Activated T-helper 1 cell treated with Interleukin-2 at 50 U/mL for 16 hours (primary cell): ENCODE measurements at regions not wholly inside any gene's neighbourhood (a gene's known extent, or its start where the extent isn't known, plus 50 kb on each side); places are given as distances from the start of the nearest gene placed in this dataset.
"Not testable (repeated sequence)": the region's sequence is repeated elsewhere in the genome, so short reads cannot be mapped to it uniquely, and the experiment has no call there.

ENCODE experiments used
- DNase-seq: peaks from one replicate; pipeline ENCODE4 v3.0.0-alpha.2; 2020; ENCODE audit warnings: low read depth

DNA sequence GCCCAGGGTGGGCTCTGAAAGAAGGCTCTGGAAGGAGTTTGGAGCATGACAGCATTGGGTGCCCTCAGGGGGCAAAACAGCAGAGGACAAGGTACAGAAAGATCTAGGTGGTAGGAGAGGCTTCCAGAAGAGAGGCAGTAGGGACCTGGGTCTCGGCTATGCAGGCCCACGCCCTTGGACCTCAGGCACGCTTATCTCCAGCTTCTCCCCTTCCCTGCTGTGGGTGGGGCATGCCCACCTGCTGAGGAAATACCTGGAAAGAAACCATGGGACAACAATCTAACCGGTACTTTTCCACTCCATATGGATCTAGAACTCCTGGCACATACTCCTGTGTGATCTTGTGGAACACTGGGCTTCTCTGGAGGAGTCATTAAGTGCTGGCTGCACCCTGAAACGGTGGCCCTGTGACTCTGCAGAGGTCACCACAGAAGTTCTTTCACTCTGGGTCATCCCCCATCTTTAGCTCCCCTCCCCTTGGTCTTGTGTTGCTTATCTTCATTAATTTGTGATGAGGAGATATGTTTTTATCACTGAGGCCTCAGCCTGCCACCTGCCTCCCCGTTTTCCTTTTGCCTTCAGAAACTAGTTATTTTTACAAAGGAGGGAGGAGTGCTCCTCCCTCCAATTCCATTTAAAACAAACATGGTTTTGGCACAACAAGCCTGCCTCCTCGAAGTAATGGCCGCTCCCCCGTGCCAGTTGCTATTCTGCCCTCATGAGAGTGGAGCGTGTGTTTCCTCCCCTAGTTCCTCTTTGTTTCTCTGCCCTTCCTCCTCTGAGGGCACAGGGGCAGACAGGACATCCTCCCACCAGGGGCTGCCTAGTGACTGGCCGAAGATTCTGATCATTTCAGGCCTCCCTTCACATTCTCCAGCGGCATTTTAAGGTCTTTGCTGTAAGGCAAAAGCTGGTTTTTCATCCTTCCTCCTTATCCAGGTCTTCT lies 78.0 kb upstream of the ATP5PO start:
- DNase-seq, result no peak

DNA sequence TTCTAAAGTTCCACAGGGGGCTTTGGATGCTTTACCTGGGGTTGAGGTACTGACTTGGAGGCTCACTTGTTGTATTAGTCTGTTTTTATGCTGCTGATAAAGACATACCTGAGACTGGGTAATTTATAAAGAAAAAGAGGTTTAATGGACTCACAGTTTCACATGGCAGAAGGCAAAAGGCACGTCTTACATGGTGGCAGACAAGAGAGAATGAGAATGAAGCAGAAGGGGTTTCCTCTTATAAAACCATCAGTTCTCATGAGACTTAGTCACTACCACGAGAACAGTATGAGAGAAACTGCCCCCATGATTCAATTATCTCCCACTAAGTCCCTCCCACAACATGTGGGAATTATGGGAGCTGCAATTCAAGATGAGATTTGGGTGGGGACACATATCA lies 76.8 kb upstream of the ATP5PO start:
- not testable (repeated sequence) for DNase-seq

DNA sequence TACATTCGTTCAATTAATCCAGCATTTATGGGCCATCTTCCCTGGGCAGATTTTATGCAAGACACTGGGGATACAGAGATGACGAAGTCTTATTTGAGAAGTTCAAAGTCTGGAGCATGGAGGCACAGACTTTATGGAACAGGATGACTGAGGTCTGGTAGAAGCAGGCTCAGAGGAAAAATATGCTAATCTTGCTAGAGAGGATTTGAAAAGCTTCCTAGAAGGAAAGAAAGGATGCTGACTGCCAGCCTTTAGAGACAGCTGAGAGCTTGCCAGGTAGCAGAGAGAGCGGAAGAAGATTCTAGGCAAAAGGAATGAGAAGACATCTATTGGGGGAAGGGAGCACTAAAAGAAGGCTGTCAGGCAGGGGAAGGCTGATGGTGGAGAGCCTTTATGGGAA lies 75.5 kb upstream of the ATP5PO start:
- no peak for DNase-seq

DNA sequence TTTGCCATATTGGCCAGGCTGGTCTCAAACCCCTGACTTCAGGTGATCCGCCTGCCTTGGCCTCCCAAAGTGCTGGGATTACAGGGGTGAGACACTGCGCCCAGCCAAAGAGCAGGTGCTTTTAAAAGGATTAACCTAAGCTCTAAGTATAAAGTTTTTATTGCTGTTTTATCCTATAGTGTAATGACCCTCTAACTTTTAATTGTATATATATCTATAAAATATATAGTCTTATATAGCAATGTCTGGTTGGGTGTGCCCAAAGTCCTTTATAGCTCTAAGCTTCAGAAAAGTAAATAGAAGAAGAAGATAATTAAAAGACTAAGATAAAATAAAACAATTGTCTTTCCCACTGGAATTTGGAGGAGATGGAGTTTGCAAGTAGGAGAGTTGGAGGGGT lies 73.8 kb upstream of the ATP5PO start:
- DNase-seq, result no peak

DNA sequence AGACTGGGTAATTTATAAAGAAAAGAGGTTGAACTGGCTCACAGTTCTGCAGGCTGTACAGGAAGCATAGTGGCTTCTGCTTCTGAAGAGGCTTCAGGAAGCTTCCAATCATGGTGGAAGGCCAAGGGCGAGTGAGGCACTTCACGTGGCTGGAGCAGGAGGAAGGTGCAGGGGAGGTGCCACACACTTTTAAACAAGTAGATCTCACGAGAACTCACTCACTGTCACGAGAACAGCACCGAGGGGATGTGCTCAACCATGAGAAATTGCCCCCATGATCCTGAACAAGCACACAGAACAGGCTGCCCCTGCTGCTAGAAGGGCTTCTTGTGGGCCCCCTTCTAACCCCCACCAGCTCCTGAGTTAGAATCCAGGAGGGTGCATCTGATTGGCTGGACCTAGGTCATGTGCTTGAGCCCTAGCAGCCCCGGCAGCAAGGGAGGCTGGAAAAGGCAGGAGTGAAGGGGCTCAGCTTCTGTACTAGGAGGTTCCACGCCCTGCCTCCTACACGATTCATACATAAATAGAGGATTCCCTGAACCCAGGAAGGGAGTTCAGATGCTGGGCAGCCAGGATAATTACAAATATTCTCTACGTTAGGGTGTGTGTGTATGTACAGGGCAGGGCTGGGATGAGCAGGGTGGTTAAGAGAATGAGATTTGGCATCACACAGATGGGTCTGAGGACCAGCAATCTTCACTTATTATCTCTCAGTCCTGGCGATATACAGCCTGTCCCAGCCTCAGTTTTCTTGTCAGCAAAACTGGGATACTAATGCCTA lies 72.8 kb upstream of the ATP5PO start:
- no peak for DNase-seq

DNA sequence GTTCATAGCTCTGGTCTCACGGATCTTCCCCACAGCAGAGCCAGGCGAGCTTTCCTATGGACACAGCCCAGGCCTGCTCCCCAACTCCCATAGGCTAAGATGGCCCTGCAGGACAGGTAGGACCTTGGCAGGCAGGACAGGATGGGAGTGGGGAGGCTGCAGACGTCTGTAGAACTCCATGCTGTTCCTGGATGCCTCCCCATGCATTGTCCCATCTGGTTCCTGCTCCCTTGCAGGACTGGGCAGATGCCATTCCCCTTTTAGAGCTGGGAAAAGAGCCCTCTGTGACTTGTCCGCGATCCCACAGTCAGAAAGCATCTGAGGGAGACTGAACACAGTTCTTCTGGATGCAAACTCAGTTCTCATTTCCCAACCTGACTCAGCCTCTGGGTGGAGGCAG lies 71.9 kb upstream of the ATP5PO start:
- no peak for DNase-seq

DNA sequence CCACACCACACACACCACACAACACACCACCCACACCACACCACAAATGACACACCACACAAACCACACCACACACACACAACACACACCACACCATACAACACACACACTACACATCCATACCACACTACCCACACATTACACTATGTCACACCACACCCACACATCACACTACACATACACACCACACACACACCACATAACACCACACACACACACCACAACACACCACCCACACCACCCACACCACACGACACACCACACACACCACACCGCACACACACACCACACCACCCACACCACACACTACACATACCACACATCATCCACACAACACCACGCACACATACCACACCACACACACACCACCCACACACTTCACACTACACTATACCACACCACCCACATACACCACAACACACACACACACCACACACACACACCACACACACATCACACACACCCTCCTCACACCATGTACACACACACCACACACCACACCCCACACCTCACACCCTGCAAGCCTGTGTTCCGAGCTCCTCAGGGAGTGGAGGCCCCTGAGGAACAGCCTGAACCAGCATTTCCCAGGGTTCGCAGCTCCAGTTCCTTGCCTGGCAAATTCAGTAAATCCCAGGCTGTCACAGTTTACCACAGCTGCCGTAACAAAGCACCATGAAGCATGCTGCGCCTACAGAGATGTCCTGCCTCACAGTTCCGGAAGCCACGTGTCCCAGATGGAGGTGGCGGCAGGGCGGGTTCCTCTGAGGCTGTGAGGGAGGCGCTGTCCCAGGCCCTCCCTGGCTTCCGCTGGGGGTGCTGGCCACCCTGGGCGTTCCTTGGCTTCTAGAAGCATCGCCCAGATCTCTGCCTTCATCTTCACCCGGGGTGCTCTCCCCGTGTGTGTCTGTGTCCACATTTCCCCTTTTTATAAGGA lies 69.8 kb upstream of the ATP5PO start:
- no peak for DNase-seq

DNA sequence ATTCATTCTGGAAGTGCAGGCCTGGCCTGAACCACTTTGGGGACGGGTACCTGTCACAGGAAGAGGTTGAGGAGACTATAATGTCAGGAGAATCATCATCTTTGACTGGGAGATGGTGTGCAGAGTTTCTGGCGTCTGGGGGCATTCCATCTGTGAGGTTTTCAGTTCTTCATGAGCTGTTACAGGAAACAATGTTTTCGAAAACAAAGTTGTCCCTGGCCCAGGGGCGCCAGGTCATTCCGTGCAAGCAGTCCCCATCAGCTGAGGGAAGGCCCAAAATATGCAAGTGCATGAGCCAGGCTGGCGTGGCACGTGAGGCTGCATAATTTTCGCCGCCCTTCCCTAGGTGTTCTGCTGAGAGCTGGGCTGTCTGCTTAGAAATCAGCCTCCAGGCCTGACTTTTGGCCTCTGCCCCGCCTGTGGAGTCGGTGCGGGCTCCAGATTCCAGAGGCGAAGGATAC lies 68.4 kb upstream of the ATP5PO start:
- no peak for DNase-seq

DNA sequence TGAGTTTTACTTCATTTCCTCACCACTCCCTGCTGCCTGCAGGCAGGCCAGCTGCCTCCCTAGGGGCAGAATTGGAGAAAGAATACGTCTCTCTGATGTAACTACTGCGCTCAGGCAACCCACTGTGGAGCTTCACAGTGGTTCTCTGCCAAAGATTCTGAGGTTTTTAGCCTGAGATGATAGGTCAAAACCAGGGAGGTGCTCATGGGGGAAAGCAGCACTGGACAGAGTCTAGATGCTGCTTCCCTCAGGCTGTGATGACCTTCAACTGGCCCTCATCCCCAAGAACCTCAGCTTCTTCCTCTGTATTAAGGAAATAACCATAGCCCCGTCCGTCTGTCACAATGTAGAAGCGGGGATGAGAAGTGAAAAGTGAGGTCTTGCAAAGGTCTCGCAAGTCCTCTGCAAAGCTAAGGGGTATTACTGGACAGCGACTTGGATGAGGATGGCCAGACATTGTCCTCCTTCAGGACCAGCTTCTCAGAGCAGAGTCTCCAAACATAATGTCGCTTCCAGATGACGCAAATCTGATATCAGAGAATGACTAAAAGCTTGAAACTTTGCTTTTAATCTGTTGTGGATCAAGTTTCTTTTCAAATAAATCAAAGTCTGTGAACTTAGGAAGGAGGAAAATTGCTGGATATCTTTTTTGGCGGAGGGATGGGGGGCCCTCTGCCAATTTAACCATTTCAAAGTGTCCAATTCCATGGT lies 65.9 kb upstream of the ATP5PO start:
- DNase-seq, result no peak

DNA sequence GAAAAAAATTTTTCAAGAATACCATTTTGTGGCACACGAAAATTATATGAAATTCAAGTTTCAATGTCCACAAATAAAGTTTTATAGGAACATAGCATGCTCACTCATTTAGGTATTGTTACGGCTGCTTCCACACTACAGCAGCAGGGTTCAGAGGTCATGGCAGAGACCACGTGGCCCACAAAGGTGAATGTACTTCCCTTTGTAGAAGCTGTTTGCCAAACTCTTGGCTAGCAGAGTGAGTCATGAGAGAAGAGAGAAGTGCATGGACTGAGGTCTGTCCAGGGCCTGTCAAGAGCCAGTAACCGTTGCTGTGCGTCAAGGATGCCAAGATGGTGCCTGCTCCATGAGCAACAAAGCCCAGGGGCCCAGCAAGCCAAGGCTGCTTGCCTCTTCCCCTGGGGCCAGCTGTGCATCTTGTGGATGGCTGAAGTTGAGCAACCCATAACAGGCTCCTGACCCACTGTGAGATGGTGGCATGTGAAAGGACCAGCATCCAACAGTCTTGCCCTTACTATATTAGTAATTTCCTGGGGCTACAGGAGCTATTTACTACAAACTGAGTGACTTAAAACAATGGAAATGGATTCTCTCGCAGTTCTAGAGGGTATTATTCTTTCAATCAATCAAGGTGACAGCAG lies 64.8 kb upstream of the ATP5PO start:
- no peak for DNase-seq

DNA sequence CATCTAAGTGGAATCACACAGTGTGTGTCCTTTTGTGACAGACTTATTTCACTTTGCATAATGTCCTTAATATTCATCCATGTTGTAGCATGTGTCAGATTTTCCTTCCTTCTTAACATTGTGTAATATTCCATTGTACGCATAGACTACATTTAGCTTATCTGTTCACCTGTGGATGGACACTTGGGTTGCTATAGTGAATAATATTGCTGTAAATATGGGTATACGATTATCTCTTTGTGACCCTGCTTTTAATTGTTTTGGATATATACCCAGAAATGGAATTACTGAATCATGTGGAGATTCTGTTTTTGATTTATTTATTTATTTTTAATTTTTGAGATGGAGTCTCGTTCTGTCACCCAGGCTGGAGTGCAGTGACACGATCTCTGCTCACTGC lies 63.0 kb upstream of the ATP5PO start:
- DNase-seq, result no peak

DNA sequence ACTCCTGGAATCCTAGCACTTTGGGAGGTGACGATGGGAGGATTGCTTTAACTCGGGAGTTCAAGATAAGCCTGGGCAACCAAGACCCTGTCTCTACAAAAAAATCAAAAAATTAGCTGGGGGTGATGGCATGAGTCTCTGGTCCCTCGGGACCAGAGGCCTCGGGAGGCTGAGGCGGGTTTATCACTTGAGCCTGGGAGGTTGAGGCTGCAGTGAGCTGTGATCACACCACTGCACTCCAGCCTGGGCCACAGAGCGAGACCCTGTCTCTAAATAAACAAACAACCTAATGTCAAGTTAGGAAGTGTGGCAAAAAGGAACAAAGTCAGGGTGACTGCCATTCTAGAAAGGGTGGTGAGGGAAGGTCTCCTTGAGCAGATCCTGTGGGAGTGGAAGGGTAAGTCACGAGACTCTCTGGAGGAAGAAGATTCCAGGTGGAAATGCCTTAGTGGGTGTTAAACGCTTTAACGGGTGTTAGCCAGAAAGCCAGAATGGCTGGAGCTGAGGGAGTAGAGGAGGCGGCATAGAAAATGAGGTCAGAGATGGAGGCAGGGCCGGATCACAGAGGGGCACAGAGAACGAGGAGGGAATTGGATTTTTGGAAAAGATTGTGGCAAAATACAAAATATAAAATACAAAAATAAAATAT lies 62.2 kb upstream of the ATP5PO start:
- no peak for DNase-seq

DNA sequence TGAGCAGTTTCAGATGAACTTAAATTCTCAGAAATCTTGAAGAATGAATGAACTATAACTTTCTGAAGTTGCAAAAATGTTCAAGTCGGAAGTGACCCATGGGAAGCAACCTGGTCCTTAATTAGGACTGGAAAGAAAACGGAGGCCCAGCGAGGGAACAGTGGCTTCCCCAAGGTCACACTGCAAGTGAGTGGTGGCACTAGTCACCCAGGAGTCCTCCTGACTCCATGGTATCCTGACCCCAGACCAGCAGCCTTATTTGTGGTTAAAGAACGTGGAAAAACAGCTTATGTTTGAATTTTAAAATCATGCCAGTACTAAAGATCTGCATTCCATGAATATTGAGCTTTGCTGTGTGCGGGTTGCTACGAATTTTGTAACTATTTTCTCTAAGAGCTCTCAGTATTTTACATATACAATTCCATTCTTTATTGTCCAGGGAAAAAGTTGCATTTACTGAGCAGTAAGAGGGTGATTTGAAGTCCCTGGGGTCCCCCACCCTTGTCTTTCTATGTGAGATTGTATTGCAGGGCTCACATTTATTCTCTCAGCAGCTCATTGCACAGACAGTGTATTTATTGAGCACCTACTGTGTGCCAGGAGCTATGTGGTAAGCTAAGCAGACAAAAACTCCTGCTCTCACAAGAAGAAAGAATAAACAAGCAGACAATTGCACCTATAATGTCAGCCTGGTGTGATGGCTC lies 61.6 kb upstream of the ATP5PO start:
- DNase-seq, result no peak

DNA sequence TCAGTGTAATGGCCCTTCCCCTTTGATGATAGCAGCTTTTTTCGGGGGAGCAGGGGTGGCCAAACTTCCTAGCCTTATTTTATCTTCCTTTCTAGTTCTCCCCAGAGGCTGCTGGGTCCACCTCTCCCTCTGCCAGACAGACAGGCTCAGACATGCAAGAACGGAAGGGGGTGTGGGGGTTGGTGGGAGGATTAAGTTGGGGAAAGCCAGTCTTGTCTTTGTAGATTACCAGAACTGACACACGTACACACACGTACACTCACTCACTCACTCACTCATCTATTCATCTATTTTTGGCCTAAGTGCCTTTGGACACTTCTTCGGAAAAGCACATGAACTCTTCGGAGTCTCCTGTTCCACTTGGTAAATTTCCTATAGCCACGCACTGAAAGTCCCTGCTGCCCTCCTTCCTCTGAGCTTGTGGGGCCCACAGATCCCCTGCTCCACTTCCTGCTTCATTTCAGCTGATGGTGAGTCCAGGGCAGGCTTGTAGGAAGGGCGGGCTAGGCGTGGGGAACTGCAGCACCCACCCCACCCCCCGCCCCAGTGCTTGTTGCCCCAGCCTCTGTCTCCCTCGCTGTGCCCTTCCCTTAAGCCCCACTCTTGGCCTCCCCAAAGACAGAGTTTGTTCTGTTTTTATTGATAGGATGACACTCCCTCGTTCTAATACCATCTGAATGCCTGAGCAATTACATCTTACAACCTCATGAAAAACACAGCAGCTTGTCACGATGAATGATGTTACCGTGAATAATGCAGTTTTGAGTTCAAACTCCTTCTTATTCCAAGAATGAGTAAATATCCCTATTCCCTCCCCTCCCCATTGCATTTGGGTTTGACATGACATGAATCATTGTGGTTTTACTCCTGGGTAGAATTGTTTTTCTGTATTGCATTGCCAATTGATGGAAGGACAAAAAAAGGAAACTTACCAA lies 60.7 kb upstream of the ATP5PO start:
- DNase-seq, result peak; percentile 12

DNA sequence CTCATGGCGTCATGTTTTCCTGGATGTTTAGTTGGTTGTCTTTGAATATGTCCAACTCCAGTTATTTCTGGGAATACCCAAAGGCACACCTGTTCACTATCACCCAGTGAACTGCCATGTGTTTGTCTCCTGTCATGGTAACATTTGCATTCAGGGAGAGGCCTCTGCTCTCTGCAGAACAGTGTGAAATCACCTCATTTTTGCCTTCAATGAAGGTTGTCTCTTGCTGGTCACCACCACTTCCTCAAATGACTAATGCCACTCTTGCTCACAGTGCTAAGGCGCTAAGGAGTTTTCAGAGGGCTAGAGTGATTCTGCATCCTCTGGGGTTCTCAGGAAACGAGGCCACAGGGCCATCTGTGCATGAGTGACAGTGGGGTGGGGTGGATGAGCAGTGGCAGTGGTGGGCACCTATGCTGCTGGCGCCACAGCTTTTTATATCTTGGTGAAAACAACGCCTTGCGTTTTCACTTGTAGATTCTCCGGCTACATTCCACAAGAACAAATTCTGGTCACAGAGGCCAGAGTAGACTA lies 60.0 kb upstream of the ATP5PO start:
- peak; percentile 43 for DNase-seq

DNA sequence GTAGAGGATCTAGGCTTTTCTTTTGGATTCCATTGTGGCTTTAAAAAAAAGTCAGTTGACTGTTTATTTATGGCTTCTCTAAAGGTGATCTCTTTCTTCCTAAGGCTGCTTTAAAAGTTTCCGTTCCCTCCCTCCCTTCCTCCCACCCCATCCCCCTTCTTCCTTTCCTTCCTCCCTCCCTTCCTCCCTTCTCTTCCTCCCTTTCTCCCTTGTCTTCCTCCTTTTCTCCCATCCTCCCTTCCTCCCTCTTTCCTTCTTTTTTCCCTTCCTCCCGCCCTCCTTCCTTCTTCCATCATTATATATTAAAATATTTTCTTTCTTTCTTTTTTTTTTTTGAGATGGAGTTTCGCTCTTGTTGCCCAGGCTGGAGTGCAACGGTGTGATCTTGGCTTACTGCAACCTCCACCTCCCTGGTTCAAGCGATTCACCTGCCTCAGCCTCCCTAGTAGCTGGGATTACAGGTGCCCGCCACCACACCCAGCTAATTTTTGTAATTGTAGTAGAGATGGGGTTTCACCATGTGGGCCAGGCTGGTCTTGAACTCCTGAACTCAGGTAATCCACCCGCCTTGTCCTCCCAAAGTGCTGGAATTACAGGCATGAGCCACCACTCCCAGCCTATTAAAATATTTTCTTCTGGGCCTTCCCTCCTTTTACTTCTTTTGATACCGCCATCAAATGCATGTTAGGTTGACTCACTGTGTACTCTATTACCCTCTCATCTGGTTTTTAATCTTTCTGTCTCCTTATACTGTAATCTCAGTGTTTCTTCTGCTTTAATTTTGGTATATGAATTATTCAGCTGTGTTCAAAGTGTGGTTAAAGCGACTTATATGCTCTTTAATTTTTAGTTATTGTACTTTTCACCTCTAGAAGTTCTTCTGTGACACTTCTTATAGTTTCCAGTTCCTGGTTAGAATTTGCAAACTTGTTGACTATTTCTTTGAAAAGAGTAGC lies 59.2 kb upstream of the ATP5PO start:
- DNase-seq, result no peak

DNA sequence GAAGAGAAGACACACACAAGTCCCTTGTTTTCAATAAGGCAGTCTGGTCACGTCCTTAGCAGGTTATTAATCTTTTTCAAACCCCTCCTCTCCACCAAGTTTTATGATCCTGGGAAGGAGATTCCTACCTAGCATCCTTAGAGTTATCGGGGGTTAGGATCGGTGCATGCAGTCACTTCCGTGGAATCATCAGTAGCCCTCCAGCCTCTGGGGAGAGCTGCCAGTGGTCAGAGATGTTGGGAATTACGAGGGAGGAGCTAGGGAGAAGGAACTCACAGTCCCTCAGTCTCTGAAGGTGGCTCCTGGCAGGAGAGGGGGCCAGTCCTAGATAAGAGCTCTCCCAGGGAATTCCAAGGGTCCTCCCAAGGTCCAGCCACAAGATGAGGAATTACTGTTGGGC lies 57.7 kb upstream of the ATP5PO start:
- DNase-seq, result no peak
